GM18502 (cell line): ENCODE measurements at regions not wholly inside any gene's neighbourhood (a gene's known extent, or its start where the extent isn't known, plus 50 kb on each side); places are given as distances from the start of the nearest gene placed in this dataset.
"Not testable (repeated sequence)": the region's sequence is repeated elsewhere in the genome, so short reads cannot be mapped to it uniquely, and the experiment has no call there.

ENCODE experiments used
- ATAC-seq: cut with Tn5 transposase; IDR thresholded peaks from one replicate; pipeline ENCODE4 v1.9.1; 2021; ENCODE audit warnings: mild to moderate bottlenecking; ENCODE audit not compliant: unreplicated experiment, poor library complexity

GRCh38 chr13:47892374-47892773 lies 108.7 kb downstream of the SUCLA2 start:
- no peak for ATAC-seq

GRCh38 chr13:47890146-47890814 lies 110.8 kb downstream of the SUCLA2 start:
- no peak for ATAC-seq

DNA sequence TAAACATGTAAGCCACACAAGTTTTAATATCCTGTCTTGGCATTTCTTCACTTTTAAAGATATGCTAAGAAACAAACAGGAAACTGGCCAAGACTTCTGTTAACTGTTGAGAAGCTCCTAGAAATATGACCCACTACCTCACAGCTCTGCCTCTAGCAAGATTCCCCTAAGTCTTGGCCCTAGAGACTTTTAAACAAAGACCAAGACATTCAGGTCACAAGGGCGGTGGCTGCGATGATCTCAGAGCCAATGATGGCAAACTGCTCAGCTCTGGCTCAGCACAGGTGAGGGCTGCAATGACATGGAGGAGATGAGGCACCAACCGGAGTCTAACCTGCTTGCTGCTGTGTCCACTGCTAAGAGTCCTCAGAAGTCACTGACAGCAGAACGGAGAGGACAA lies 114.8 kb downstream of the SUCLA2 start:
- ATAC-seq: no peak

GRCh38 chr13:47875201-47875600 lies 125.9 kb downstream of the SUCLA2 start:
- no peak for ATAC-seq

- ATAC-seq: not testable (repeated sequence)
These were observed 127.1 kb downstream of the SUCLA2 start for GRCh38 chr13:47873987-47874386.

DNA sequence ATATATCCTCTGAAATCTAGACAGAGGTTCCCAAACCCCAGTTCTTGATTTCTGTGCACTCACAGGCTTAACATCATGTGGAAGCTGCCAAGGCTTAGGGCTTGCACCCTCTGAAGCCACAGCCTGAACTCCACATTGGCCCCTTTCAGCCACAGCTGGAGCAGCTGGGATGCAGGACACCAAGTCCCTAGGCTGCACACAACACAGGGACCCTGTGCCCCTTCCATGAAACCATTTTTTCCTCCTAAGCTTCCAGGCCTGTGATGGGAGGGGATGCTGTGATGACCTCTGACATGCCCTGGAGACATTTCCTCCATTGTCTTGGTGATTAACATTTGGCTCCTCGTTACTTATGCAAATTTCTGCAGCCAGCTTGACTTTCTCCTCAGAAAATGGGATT lies 127.8 kb downstream of the SUCLA2 start:
- ATAC-seq: not testable (repeated sequence)

GRCh38 chr13:47869776-47870175 lies 131.3 kb downstream of the SUCLA2 start:
- ATAC-seq: no peak

GRCh38 chr13:47865883-47866282 lies 135.2 kb downstream of the SUCLA2 start:
- ATAC-seq: no peak

- ATAC-seq: no peak
These were observed 138.2 kb downstream of the SUCLA2 start for GRCh38 chr13:47862841-47863240.

- no peak for ATAC-seq
These were observed 141.9 kb downstream of the SUCLA2 start for GRCh38 chr13:47859165-47859564.

- no peak for ATAC-seq
These were observed 142.7 kb downstream of the SUCLA2 start for GRCh38 chr13:47858042-47859025.

DNA sequence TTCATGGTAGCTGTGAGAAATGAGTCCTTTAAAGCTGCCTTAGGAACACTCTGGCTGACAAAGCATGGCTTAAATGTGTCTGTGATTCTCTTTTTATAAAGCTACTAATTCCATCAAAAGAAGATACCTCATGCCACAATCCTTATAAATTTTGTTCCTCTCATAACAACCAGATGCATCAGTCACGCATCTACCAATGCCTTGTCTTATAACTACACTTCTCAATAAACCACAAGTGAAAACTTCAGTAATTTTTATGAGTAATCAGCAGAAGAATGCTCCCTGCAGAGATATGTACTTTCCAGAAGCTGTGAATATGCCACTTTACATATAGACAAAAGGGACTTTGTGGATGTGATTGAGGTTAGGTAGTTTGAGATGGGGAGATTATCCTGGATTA lies 147.8 kb downstream of the SUCLA2 start:
- ATAC-seq: no peak

DNA sequence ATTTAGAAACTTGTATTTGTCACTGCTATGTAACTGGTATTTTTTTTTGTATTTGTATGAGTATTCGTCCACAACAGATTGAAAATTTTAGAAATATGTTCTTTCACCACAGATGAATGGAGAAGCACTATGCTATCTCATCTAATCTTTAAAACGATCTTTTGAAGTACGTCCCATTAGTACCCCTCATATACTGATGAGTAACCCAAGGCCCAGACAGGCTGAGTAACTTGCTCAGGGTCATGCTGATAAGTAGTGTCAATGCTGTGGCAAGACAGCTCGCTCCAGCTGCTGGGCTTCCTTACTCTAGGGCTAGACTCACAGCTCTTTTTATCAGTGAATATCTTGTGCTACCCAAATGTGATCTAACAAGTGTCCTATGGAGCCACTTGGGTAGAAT lies 154.2 kb downstream of the SUCLA2 start:
- ATAC-seq: no peak

GRCh38 chr13:47845981-47846380 lies 155.1 kb downstream of the SUCLA2 start:
- no peak for ATAC-seq

GRCh38 chr13:47843005-47843404 lies 158.1 kb downstream of the SUCLA2 start:
- no peak for ATAC-seq

DNA sequence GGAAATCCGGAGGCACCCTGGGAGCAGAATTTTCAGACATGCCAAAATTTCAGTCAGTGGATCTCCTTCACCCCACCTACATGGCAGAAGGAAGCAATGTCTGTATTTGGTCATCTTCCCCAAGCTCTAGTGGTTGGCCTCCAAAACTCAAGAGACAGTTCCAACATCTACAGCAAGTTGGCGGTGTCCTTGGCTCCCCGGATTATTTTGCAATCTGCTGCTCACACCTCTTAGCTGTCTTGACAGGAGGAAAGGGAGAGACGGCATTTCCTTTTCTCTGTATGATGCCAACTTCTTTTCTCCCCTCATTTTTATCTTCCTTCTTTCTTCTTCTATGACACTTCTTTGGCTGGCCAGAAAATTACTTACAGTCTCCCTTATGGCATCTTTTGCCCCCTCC lies 159.9 kb downstream of the SUCLA2 start:
- no peak for ATAC-seq

- no peak for ATAC-seq
These were observed 163.2 kb downstream of the SUCLA2 start for GRCh38 chr13:47837906-47838305.

GRCh38 chr13:47837104-47837880 lies 163.8 kb downstream of the SUCLA2 start:
- no peak for ATAC-seq

- no peak for ATAC-seq
These were observed 165.4 kb downstream of the SUCLA2 start for GRCh38 chr13:47835470-47836228.

DNA sequence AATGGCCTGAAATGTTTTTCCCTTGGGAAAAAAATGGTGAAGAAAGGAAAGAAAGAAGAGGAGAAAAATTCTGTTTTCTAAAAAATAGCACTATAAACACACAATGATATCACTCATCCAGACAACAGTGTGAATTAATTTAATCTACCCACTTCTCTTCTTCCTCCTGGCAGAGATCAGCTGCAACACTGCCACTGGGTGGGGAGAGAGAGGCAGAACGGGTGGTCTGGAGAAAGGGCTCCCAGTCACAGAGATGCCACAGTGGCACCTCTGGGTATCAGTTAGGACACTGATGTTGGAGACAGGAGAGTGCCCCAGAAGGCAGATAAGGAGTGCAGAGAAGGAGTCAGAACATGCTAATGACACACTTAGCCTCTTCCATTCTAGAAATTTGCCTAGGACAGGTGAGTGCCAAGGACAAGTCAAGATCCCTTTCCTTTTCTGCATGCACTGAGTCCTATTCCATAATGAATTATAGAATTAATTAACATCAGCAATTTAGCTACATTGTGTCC lies 168.6 kb downstream of the SUCLA2 start:
- no peak for ATAC-seq
